GOT3 (cell line): ENCODE measurements at regions not wholly inside any gene's neighbourhood (a gene's known extent, or its start where the extent isn't known, plus 50 kb on each side); places are given as distances from the start of the nearest gene placed in this dataset.

ENCODE experiments used
- DNase-seq: peaks from one replicate; lab custom pipeline; 2025; ENCODE audit warnings: mixed read lengths; lab: John Stamatoyannopoulos, UW

DNA sequence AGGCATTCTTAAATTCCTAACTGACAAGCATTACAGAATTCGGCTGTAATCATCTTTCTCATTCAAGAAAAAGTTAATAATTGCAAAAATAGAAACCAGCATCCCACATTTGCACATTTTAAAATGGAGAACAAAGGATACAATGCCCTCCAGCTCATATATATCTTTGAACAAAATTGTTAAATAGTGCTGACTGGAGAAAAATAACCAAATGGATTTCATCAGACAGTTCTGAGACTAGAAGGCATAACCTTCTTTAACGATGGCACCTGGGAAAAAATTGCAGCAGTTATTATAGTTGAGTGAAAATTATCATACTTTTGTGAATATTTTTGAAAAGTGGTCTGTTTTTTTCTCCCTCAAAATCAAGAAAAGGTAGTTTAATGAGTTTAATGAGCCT lies 138.9 kb upstream of the CDH19 start:
- DNase-seq, result no peak

DNA sequence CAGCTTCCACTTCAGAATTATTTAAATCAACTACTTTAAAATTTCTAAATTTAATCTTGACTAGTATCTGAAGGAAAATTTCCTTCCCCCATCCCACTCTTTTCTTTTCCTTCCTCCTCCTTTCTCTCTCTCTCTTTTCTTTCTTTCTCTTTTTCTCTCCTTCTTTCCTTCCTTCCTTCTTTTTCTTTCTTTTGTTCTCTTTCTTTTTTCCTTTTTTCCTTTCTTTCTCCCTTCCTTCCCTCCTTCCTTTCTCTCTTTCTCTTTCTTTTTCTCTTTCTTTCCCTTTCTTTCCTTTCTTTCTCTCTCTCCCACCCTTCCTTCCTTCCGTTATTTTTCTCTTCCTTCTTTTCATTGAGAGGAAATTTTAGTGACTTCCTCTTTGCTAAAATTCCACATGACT lies 132.0 kb upstream of the CDH19 start:
- DNase-seq, result no peak

DNA sequence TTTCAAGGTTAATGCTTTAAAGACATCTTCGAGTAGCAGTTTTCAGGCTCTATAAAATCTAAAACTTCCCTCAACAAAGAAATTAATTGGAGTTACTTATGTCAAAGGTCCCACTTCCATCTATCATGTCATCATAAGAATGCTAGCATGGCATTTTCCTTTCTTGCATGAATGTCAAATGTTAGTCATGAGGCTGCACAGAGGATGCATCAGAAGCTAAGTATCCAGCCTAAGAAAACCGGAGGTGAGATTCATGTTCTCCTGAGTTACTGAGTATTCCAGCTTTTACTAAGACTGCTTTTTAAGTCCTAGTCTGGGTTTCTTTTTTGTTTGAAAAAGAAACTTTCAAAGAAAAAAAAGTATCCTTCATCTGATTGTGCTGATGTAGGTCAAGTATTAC lies 130.6 kb upstream of the CDH19 start:
- no peak for DNase-seq

DNA sequence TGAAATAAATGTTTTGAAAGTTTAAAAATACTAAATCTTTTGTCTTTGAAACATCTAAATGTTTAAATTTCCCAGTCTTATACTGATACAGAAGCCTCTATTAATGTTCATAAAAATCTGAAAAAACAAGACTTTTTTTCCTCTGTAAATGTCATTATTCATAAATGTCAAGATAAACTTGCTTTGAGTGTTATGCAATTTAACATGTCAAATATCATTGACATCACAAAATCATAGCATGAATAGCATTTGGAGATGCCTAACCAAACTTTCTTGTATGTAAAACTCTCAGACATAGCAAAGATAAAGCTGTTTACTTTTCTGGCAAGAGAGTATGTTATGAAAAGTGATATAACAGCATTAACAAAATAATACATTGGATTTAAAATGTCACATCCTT lies 128.0 kb upstream of the CDH19 start:
- DNase-seq, result no peak

DNA sequence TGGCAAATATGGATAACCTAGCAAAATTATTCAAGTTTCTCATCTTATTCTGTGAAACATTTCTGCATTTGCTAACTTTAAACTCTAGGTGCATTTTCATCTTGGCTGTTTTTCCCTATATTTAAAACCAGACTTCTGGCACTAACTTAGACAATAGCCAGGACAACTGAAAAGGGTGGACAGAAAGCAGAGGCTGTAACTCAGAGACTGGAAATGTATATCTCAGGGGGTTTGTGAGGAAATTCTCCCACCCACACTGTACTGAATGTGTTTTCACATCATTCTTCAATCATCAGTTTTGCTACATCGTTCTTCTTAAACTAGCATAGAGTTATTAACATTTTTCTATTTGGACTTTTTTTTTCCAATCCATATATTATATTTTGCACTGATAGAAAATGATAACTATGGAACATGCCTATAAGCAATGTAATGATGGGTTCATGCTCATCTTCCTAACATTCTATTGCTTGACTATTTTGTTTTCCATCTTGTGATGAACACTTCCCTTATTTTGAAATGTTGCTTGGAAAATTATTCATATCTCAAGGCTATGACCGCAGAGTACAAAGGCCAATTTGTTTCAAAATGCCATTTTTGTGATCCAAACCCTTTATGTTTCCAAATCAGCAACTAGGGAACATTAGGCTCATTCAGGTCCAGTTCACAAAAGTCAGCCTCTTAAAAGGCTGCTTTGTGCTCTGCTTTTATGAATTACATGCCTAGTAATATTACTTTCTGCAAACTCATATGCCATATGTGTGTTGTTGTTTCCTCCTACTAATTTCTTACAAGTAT lies 125.8 kb upstream of the CDH19 start:
- DNase-seq, result no peak

DNA sequence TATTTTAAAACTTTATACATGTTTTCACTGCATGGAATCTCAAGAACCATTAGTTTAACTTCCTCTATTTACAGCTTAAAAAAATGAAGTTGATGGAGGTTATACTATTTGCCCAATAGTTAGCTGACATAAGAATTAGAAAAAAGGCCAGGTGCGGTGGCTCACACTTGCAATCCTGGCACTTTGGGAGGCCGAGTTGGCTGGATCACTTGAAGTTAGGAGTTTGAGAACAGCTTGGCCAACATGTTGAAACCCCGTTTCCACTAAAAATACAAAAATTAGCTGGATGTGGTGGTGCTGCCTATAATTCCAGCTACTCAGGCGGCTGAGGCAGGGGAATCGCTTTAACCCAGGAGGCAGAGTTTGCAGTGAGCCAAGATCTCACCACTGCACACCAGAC lies 125.1 kb upstream of the CDH19 start:
- no peak for DNase-seq

DNA sequence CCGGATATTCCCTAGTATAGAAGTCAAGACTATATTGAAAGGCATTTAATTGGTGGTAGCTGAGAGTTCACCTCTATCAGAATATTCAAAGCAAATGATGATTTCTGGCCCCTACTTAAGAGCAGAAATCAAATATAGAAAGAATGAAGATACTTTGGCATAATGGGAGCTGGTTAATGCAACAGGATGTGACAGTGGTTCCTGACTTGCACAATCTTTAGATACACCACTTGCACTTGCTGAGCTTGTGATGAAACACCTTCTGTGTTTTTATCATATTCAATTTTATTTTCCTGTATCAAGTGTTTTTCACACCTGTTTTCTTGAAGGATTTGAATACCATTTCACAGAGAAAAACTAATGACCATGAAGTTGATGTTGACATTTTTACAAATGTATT lies 124.1 kb upstream of the CDH19 start:
- no peak for DNase-seq

DNA sequence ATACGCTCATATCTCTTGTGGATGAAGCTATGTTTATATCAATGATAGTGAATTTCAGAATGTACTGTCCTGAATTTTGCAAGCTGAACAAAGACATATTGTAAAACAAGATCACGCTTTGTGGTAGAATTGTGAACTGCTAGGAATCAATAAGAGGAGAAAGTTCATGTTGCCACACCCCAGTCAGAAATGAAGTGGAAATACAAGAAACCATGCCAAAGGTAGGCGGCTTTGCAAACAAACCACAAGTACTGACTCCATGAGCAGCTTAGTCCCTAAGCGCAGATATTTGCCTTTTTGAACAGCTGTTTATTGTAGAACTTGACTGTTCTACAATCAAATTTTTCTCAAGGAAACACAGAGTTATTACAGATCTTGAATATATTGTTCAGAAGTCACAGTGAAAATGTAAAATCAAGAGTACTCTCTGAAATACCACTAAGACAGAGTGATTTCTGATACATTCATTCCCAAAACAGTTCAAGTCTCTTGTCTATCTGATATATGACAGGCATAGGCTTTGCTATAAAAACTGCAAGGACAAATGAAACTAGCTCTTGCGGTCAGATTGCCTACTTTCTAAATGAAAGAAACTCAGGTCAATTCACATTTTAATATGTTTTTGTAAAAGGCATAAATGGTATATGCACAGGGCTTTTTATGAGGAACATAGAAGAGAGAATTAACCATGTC lies 120.9 kb upstream of the CDH19 start:
- DNase-seq, result no peak

DNA sequence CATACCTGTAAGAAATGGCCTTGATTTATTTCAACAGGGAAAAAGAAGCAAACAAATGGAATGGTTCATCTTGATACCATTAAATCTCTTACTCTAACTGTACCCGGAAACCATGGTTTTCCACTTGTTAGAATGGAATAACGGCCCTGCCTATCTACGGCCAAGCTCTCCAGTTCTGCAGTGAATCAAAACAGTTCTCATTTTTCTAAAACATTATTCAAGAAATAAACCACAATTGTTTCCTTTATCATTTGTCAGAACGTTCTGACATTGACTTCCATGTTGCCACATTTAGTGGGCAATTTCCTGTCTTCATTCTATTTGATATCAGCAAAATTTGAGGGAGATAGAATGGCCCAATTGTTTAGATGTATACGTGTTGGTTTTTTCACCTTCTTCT lies 118.8 kb upstream of the CDH19 start:
- no peak for DNase-seq

DNA sequence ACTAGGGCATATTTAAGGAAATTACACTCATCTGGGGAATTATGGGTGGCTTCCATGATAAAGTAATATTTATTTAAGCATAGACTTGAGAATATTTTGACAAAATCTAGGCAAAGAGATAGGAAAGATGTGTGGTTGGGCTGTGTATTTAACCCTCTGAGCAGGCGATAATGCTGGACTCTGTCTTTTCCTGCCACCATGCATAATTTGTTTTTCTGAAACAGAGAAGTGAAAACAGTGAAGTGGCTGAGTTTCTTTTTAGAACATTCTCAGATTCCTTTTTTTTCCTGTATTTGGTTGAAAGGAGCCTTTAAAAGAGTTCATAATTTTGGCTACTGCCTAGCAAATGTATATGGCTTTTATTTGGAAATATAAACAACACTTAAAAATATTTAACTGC lies 104.8 kb upstream of the CDH19 start:
- no peak for DNase-seq

DNA sequence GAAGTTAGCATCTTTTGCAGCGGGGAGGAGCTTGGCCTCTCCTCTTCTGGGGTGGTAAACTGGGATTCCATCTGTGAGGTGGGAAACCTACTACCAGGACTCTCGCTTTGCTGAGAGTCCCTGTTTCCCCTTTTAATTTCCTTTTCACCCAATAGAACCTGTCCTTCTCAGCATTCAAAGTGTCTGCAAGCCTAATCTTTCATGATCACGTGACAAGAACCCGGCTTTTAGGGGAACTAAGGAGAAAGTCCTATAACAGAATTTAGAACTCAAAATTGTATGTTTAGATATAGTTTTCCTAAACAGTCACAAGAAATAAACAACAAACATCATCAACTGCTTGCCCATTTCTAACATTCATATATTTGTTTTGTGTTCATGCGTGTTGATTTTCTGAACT lies 103.6 kb upstream of the CDH19 start:
- no peak for DNase-seq

DNA sequence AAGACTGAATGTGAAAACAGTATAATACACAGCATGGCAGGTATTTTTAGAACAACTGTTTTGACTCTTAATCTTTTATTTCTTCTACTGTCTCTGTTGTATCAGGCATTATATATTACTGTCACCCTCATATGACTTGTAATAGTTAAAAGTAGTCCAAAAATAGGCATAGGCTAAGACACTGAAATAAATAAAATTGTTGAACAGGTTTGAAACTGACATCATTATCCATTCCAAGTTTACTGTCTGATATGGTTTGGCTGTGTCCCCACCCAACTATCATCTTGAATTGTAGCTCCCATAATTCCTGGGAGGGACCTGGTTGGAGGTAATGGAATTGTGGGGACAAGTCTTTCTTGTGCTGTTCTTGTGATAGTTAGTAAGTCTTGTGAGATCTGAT lies 91.4 kb upstream of the CDH19 start:
- DNase-seq, result no peak

DNA sequence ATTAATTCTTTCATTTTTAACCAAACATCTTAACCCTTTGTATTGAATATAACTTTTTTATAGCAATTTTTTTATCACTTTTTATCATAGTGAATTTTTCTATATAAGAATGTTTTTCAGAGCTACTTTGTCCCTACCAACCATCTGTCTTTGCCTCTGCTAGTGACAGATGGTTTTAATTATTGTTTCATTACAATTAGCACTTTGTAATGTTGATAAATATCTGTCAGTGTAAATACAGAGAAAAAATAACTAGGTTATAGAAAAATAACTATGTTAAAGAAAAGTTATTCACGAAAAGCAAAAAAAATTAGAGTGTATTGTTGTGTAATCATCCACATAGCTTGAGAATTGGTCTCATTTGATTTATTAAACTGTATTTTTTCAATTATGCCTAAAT lies 91.0 kb upstream of the CDH19 start:
- DNase-seq, result no peak

DNA sequence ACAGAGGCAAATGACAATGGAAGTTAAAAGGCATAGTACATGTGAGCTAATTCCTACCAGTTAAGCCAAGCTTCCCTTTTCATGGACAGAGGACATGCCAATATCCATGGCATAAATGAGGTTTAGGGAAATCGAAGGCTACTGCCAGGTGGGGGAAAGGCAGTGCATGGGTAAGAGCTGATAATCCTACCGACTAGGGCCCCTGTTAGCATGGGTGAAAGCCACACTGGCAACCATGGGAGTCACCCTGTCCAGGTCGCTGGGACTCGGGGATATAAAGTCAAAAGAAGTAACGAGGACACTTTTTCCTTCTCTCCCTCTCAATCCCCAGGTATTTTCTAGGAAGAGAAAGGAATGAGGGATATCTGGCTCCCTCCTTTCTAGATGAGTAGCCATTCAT lies 83.7 kb upstream of the CDH19 start:
- no peak for DNase-seq

DNA sequence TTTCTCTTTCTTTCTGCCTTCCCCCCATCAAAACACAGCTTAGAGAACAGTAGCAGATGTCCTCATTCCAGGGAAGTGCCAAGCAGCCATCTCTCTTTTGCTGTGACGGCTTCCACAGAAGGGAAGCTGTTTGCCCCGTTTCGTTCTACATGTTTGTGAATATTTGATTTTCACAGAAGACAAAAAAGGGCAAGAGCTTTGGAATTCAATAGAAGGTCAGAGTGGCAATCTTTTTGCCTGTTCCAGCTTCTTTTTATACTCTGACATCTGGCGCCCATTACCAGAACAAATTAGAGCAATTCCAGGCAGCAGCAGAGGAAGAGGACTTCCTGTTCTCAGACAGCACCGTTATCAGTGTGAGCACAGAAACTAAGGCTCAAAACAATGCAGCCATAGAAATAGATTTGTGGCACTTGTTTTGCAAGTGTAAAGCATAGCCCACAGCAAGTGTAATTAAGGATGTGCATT lies 79.0 kb upstream of the CDH19 start:
- no peak for DNase-seq

DNA sequence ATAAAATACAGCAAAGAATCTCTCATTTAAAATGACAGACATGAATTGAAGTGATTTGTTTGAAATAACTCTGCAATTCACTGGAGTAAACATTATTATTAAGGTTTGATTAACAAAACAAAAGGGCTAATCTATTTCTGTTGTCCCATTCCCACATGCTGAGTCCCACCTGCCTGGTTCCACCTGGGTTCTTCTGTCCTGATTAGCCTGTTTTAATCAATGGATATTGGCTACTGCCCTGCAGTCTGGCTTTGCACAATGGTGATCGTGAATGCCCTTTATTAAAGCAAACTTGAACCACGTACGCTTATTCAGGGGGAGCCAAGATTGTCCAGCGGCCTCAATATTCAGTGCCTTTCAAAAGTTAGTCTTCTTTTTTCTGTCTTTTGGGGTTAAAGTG lies 72.8 kb upstream of the CDH19 start:
- DNase-seq, result no peak

DNA sequence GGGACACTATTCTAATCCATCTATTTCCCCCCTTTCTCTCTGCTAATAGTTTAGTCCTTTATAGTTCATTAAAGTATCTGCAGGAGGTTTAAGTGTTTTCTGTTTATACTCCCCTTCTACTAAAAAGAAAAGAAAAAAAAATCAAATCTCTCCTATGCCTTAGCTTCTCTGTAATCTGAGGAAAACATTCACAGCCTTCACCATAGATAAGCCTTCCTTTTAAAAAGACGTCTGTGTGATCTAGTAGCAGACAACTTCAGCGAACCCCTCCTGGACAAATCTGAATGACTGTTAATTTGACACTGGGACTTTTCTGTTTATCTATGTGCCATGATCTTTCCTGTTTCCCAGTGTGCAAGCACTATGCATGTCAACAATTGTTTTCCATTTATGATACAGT lies 70.4 kb upstream of the CDH19 start:
- no peak for DNase-seq

DNA sequence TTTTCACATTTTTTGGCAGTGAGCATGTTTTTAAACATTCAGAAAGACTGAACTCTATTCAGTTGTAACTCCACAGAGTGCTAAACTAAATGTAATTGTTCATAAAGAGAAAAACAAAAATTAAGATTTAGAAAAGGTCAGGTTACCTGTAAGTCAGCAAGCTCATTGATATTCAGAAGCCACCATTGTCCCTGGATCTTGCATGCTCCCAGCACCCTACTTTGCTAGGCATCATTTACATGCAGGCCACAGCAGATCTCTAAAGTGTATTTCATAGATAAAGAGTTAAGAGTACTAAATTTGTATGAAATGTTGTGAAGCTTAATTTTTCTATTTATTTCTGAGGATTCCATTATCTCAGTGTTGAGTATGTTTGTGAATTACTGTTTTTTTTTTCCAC lies 64.8 kb upstream of the CDH19 start:
- no peak for DNase-seq

DNA sequence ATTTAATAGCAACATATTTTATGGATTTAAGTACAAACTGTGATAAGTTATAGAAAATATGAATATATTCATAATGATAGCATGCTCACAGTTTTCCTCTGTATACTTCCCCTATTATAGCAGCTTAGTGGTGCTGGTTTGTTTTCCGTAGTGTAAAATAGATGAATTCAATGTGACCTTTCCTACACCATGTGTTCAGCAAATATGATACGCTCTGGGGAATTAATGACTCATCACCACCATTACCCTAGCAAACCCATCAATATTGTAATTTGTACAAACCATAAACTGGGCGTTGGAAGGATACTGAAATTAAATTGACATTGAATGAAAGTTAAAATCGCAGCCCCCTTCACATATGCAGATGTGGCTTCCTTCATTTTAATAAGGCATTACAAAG lies 58.7 kb upstream of the CDH19 start:
- DNase-seq, result no peak

DNA sequence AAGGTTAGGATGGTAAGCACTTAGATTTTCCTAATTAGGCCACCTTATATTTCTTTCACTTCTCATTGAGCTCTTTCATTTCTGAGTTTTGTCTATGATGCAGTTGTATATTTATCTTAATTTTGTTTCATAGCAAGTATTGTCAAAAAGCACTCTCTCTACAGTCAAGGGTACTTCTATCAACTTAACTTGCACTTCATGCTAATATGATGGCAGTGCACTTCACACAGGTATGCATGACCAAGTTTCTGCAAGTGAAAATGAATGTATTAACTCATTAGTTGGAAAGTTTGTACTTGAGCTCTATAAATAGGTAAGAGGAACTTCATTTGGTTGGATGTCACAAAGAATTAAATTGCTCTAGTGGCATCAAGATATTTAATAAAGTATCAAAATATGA lies 51.5 kb upstream of the CDH19 start:
- no peak for DNase-seq
